HG03025 (cell line): ENCODE measurements at regions not wholly inside any gene's neighbourhood (a gene's known extent, or its start where the extent isn't known, plus 50 kb on each side); places are given as distances from the start of the nearest gene placed in this dataset.
A peak's percentile ranks its signal among the peaks of the same experiment; 100 is the strongest.

Experiments
- ATAC-seq: cut with Tn5 transposase; IDR thresholded peaks from one replicate; pipeline ENCODE4 v1.9.1; 2021; ENCODE audit warnings: mild to moderate bottlenecking, moderate library complexity; ENCODE audit not compliant: unreplicated experiment, low FRiP score

GRCh38 chr2:74036010-74036409, 51.3 kb downstream of the TET3 start:
- no peak for ATAC-seq

DNA sequence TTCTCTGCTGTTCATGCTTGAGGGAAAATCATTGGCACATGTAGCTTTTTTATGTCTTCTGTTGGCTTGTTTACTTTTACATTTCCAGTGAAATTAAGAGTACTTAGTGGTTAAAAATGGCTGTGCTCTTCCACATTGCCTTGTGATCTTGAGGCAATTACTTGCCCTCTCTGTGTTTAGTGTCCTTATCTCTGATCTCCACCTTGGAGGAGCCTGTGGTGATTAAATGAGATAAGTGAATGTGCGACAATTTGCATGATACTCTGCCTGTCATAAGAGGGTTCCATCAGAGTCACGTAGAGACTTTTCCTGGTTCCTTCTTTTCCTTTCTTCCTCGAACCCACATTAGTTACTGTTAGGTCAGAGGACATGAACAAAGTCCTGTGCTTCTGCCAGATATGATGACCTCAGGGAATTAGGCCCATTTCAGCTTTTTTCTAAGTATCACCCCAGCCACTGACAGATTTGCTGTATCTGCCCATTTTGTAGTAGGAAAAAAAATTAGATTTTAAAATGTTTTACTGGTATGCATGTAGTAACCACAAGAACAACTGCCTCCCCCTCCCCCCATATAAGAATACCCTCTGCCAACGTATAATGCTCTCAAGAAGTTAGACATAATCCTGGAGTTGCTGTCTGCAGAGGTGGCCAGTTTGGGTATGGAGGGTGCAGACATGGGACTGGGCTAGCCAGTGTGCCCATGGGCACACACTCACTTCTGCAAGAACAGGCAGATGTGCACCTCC, 51.9 kb downstream of the TET3 start:
- no peak for ATAC-seq

GRCh38 chr2:74037379-74037860, 52.7 kb downstream of the TET3 start:
- peak; percentile 49 for ATAC-seq

- ATAC-seq: no peak
Measured at GRCh38 chr2:74039611-74040010, 54.9 kb downstream of the TET3 start.

DNA sequence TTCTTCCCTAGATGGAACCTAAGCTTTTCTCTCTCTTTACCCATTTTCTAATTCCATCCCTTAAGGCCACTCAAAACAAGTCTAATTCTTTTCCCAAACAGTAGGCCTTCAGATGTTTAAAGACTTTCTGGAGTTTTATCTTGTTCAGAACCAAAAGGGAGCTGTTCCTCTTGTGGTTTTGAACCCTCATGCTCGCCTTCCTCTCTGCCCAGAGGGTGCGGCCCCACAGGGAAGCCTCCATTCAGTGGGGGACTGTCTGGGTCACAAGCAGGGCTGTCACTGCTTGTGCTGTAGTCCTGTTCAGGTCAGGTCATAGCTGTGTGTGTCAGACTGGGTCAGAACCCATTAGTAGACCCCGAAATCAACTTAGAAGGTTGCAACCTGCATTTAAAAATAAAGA, 56.5 kb downstream of the TET3 start:
- ATAC-seq: no peak

GRCh38 chr2:74041726-74042125, 57.0 kb downstream of the TET3 start:
- no peak for ATAC-seq

- ATAC-seq: no peak
Measured at GRCh38 chr2:74042606-74043005, 57.9 kb downstream of the TET3 start.

GRCh38 chr2:74043345-74044329, 58.9 kb downstream of the TET3 start:
- ATAC-seq: no peak

- no peak for ATAC-seq
Measured at GRCh38 chr2:74044999-74045398, 60.3 kb downstream of the TET3 start.

DNA sequence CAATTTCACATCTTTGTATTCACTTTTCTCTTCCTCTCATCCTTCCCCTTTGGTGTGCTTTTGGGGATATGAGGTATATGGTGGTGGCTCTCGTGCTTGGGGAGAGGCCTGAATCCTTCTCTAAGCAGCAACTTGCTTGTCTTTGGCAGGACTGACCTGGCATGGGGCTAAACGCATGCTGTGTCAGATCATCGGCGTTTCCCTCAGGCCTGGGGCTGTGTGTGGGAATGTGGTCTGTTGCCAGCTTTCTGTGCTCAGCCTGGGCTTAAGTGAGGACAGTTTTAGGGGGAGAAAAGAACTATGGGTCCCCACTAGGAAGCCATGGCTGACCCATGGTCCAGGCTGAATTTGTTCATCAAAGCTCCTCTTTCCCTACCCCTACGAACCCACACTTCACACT, 60.7 kb downstream of the TET3 start:
- ATAC-seq: no peak

GRCh38 chr2:74046441-74046840, 61.7 kb downstream of the TET3 start:
- no peak for ATAC-seq

GRCh38 chr2:74047152-74047551, 62.4 kb downstream of the TET3 start:
- no peak for ATAC-seq

GRCh38 chr2:74048147-74048546, 63.4 kb downstream of the TET3 start:
- no peak for ATAC-seq

DNA sequence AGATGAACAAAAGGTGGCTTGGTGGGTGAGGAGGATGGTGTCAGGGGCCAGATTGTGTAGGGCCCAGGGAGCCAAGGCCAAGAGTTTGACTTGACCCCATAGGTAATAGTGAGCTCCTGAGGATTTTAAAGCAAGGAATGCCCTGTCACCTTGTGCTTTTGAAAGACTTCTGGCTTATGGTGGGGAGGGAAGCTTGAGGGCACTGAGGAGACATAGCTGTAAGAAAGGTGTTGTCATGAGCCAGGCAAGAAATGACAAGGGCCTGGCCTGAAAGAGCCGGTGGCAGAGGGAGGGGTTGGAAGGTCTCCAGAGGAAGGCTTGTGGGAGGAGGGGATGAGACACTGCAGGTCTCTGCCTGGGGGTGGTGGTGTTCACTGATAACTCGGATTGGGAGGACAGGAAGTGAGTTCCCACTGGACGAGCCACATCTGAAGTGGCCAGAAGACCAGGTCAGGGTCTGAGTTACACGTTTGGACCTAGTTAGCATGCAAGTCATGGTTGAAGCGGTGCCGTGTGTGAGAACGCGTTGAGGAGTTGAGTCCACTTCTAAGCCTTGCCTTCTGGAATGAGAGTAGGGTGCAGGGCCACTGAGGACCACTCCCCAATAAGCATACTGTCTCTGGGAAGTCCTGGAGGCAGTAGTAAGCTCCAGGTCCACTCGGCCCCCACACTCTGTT, 64.3 kb downstream of the TET3 start:
- no peak for ATAC-seq

GRCh38 chr2:74050151-74050550, 65.4 kb downstream of the TET3 start:
- ATAC-seq: no peak

- no peak for ATAC-seq
Measured at GRCh38 chr2:74051504-74051903, 66.8 kb downstream of the TET3 start.

- no peak for ATAC-seq
Measured at GRCh38 chr2:74052732-74053710, 68.3 kb downstream of the TET3 start.

DNA sequence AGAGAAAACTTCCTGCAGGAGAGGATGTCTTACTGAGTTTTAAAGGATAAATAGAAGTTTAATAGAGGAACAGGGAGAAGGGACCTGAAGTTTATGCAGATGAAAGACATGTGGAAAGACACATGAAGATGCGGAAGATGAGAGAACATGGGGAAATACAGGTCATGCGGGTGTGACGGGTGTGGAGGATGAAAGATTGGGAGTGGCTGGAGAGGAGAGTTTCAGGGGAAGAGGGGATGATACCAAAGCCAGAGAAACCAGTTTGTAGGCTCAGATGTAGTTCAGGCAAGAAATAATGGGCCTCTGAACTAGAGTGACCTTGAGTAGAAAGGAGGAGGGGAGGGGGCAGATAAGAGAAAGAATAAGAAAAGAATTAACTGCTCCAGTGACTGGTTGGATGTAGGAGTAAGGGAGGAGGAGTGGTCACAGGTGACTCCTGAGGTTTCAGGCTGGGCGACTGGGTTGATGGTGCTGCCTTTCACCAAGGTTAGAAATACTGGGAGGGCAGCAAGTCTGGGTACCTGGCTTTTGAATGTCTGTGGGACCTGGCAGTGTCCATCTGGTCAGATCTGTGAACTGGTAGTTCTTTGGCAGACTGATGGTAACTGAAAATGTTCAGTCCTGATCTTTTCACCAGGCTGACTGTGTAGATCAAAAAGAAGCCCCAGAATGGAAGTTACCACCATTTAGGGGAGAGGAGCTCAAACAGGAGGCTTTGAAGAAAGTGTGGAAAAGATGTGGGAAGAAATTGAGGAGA, 69.4 kb downstream of the TET3 start:
- no peak for ATAC-seq

DNA sequence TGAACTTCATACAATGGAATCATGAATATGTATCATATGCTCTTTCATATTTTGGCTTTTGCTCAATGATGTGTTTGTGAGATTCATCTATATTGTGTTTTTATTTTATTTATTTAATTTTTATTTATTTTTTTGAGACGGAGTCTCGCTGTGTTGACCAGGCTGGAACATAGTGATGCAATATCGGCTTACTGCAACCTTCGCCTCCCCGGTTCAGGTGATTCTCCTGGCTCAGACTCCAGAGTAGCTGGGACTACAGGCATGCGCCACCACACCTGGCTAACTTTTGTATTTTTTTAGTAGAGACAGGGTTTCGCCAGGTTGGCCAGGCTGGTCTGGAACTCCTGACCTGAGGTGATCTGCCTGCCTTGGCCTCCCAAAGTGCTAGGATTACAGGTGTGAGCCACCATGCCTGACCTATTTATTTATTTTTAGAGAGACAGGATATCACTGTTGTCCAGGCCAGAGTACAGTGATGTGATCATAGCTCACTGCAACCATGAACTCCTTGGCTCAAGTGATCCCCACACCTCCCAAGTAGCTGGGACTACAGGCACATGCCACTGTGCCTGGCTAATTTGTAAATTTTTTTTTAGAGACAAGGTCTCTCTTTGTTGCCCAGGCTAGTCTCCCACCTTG, 74.5 kb downstream of the TET3 start:
- ATAC-seq: no peak
